ENCODE measurements at regions not wholly inside any gene's neighbourhood (a gene's known extent, or its start where the extent isn't known, plus 50 kb on each side); places are given as distances from the start of the nearest gene placed in this dataset.
A peak's percentile ranks its signal among the peaks of the same experiment; 100 is the strongest.

DNA sequence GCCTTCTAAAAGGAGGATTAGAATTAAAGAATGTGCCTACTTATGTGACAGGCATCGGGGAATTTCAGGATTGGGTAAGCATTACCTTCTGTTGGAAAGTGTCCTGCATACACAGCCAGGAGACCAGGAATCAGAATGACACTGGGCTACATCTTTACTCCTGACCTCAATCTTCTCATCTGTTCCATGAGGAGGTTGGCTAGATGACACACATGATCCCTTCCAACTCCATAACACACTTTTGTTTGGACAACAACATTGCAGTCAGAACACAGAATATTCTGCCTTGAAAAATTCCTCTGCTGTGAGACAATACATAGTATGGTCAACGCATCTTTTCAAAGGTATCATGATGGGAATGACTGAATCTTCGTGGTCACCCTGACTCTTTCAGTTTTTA is 1281.2 kb upstream of the SORCS1 start:
- no peaks in the 10 kb centered on the region for H3K9me3 ChIP-seq (ENCODE audit: low read depth)
- no peak overlapping the region for H3K4me3 ChIP-seq
- TF ChIP-seq, protein P1, sequence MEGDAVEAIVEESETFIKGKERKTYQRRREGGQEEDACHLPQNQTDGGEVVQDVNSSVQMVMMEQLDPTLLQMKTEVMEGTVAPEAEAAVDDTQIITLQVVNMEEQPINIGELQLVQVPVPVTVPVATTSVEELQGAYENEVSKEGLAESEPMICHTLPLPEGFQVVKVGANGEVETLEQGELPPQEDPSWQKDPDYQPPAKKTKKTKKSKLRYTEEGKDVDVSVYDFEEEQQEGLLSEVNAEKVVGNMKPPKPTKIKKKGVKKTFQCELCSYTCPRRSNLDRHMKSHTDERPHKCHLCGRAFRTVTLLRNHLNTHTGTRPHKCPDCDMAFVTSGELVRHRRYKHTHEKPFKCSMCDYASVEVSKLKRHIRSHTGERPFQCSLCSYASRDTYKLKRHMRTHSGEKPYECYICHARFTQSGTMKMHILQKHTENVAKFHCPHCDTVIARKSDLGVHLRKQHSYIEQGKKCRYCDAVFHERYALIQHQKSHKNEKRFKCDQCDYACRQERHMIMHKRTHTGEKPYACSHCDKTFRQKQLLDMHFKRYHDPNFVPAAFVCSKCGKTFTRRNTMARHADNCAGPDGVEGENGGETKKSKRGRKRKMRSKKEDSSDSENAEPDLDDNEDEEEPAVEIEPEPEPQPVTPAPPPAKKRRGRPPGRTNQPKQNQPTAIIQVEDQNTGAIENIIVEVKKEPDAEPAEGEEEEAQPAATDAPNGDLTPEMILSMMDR (IDR thresholded peaks at IDR 0.05; ENCODE audit: low read depth, low read length): no peak
- H3K27me3 ChIP-seq: no peaks in the 10 kb centered on the region
- no peak for DNase-seq (ENCODE audit: low read depth in 1 of 2, low spot score in 1 of 2)
- H3K27ac ChIP-seq: no peak overlapping the region
- no peaks in the 10 kb centered on the region for H3K4me1 ChIP-seq (ENCODE audit: low read depth)
- no peaks in the 10 kb centered on the region for H3K36me3 ChIP-seq

DNA sequence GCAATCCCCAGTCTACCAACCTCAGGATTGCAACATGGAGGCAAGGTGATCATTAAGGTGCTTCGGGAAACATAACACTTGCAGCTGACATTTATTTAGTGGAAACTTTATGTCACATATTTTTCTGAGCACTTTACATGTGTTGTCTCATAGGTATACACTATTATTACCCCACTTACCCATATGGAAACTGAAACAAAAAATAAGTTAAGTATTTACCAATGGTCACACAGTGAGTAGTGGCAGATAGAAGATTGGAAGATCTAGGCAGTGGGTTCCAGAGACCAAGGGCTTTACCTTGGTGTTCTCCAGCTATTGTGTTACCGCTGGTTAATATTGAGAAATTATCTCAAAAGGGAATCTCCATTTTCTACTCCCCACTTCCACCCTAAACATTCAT is 1279.1 kb upstream of the SORCS1 start:
- H3K27me3 ChIP-seq: no peaks in the 10 kb centered on the region

DNA sequence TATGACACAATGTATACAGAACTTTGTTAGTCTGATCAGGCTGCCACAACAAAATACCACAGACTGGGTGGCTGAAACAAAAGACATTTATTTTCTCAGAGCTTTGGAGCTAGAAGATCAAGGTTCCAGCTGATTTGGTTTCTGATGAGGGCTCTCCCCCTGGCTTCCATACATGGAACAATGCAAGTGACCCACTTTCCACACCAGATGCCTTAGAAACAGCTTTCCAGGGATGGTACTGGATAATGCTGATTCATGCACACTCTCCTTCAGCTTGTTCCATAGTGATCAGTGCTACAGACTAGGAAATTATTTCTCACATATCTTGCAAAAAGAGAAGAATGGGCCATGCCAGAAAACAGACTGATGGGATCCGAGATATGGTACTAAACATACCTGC is 1274.9 kb upstream of the SORCS1 start:
- TF ChIP-seq, protein P1 (IDR thresholded peaks at IDR 0.05; ENCODE audit: low read depth, low read length): peak; percentile 7
- no peaks in the 10 kb centered on the region for H3K9me3 ChIP-seq (ENCODE audit: low read depth)
- no peaks in the 10 kb centered on the region for H3K27me3 ChIP-seq
- no peaks in the 10 kb centered on the region for H3K36me3 ChIP-seq
- peak in 1 of 2 donors; percentile 8 for DNase-seq (ENCODE audit: low read depth in 1 of 2, low spot score in 1 of 2)
- no peak overlapping the region for H3K27ac ChIP-seq
- no peaks in the 10 kb centered on the region for H3K4me1 ChIP-seq (ENCODE audit: low read depth)
- no peak overlapping the region for H3K4me3 ChIP-seq

More for the DNA sequence above, 1279.1 kb upstream of the SORCS1 start:
- H3K4me1 ChIP-seq (ENCODE audit: low read depth): no peaks in the 10 kb centered on the region
- H3K9me3 ChIP-seq (ENCODE audit: low read depth): no peaks in the 10 kb centered on the region
- no peak for DNase-seq (ENCODE audit: low read depth in 1 of 2, low spot score in 1 of 2)
- H3K27ac ChIP-seq: no peak overlapping the region
- TF ChIP-seq, protein P1 (IDR thresholded peaks at IDR 0.05; ENCODE audit: low read depth, low read length): no peak
- H3K36me3 ChIP-seq: no peaks in the 10 kb centered on the region
- no peak overlapping the region for H3K4me3 ChIP-seq

DNA sequence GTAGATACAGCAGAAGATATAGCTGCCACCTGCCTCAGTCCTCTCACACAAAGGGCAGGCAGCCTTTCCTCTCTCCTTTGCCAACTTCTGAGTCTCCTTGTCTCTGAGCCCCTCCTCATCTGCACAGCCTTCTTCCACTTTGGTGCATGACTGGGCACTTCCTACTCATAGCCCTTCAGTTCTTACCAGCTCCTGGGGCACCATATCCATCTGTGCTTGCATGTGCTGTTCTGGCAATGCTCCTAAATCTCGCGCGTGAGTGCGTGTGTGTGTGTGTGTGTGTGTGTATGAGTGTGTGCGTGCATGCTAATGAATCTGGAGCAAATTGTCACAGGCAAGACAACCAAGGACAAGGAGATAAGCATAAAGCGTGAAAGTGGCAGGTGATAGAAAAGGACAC is 1271.6 kb upstream of the SORCS1 start:
- Histone ChIP-seq H3K4me3 (no peak overlapping the region), H3K27ac (no peak overlapping the region), H3K4me1 (ENCODE audit: low read depth) (no peaks in the 10 kb centered on the region), H3K9me3 (ENCODE audit: low read depth) (no peaks in the 10 kb centered on the region), H3K36me3 (no peaks in the 10 kb centered on the region), H3K27me3 (no peaks in the 10 kb centered on the region)
- no peak for DNase-seq (ENCODE audit: low read depth in 1 of 2, low spot score in 1 of 2)
- TF ChIP-seq, protein P1 (IDR thresholded peaks at IDR 0.05; ENCODE audit: low read depth, low read length): no peak

DNA sequence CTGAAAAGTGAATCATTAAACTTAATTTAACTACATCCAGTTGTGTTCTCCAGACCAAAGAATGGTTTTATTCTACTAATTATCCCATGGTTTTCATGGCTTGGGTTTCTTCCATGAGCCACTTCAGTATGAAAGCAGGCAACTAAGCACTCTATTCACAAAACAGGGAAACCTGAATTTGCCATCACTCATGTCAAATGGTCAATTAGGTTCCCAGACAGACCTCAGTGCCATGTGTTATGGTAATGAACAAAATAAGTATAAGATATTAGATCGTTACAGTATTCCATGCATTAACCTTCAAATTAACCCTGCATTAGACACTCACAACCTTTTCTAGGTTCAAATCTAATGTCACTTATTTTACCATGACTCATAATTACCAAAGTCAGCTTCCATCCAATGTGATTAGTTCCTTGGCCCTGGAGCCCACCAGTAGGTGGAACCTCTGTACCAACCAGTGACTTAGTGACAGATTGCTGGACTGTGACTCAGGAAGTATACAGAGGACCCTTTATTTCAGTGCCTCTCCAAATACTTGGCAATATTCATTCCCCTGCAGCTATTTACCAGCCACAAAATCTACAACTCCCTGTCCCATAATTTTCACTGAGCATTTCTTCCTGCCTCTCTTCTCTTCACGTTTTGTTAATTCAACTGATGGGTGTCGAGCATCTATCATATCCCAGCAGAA is 1270.2 kb upstream of the SORCS1 start:
- Histone ChIP-seq H3K27ac (no peak overlapping the region), H3K9me3 (ENCODE audit: low read depth) (no peaks in the 10 kb centered on the region), H3K4me1 (ENCODE audit: low read depth) (no peaks in the 10 kb centered on the region), H3K36me3 (no peaks in the 10 kb centered on the region), H3K4me3 (no peak overlapping the region), H3K27me3 (no peaks in the 10 kb centered on the region)
- TF ChIP-seq, protein P1 (IDR thresholded peaks at IDR 0.05; ENCODE audit: low read depth, low read length): no peak
- no peak for DNase-seq (ENCODE audit: low read depth in 1 of 2, low spot score in 1 of 2)
